Spleen (tissue), 7 donors: ENCODE measurements at regions not wholly inside any gene's neighbourhood (a gene's known extent, or its start where the extent isn't known, plus 50 kb on each side); places are given as distances from the start of the nearest gene placed in this dataset.

Source experiments
- CTCF ChIP-seq, 11 experiments: fragments of 200-600 bp in 7 of 11; fragments of 450-650 bp in 4 of 11; sonication (generic) in 4 of 11; IDR thresholded peaks in 8 of 11; conservative IDR thresholded peaks in 3 of 11; 1 replicate in 7 of 11; 2 replicates in 4 of 11; pipeline versions ENCODE4 v1.4.0 to v1.8.0; 2016 to 2021; ENCODE audit warnings: antibody characterized with exemption in 11 of 11, inconsistent platforms in 4 of 11, mild to moderate bottlenecking in 1 of 11
- POLR2A ChIP-seq, 3 donors: fragments of 450-650 bp; IDR thresholded peaks; one replicate each; pipeline ENCODE4 v1.5.1; 2017; ENCODE audit warnings: antibody characterized with exemption in 3 of 3, mild to moderate bottlenecking in 1 of 3
- POLR2AphosphoS5 ChIP-seq, 3 donors: sonication (generic); formaldehyde crosslinking; IDR thresholded peaks; one replicate each; pipeline ENCODE4 v1.5.1; 2017; ENCODE audit warnings: antibody characterized with exemption in 3 of 3
- donor health status: DM: no; HTN: no; CAD: no; lungs with moderate emphysema.
- donor health status: DM: no; HTN: no; CAD: no.
- donor health status: DM: no; HTN: no; CAD: no.

GRCh38 chr1:67626090-67626860, 58.7 kb upstream of the GADD45A start:
- TF ChIP-seq POLR2AphosphoS5 (IDR thresholded peaks at IDR 0.05) (no peak), POLR2A (IDR thresholded peaks at IDR 0.05) (no peak), CTCF (IDR thresholded peaks at IDR 0.05 in 8 of 11, conservative IDR thresholded peaks at IDR 0.05 in 3 of 11) (no peak)
